NCI-H82 (cell line): ENCODE measurements at regions not wholly inside any gene's neighbourhood (a gene's known extent, or its start where the extent isn't known, plus 50 kb on each side); places are given as distances from the start of the nearest gene placed in this dataset.
"Not testable (repeated sequence)": the region's sequence is repeated elsewhere in the genome, so short reads cannot be mapped to it uniquely, and the experiment has no call there.

ENCODE experiments used
- DNase-seq: peaks from one replicate; lab custom pipeline; 2025; lab: John Stamatoyannopoulos, UW

DNA sequence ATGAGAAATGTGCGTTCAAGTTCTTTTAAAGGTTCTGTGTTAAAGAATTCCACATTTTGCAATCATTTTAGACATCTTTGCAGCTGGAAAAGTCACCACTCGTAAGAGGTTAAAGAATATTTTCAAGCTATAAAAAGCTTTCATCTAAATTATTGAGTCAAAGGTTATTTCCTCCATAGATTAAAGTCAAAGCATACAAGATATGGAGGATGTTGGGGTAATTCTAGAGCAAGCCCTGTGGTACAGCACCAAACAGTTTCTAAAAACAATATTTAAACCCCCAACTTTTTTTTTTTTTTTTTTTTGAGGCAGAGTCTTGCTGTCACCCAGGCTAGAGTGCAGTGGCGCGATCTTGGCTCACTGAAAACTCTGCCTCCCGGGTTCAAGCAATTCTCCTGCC, 1299.8 kb upstream of the TMEM132C start:
- no peak for DNase-seq

DNA sequence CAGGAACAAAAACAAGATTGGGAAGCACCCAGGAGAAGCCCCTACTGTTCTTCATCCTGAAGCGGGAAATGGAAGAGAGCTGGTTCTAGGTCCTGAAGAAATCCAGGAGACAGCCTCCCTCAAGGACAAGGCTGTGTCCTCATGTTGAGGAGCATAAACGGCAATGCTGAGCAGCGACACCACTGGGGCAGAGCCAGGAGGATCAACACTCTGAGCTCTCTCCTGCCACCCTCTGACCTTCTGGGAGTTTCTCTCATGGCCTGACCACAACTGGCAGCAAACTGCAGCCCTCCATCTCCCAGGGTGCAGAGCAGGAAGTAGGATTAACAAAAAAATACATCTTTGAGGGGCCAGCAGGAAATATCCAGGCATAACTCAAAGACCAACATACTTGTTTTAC, 1292.2 kb upstream of the TMEM132C start:
- DNase-seq, result peak; percentile 35

DNA sequence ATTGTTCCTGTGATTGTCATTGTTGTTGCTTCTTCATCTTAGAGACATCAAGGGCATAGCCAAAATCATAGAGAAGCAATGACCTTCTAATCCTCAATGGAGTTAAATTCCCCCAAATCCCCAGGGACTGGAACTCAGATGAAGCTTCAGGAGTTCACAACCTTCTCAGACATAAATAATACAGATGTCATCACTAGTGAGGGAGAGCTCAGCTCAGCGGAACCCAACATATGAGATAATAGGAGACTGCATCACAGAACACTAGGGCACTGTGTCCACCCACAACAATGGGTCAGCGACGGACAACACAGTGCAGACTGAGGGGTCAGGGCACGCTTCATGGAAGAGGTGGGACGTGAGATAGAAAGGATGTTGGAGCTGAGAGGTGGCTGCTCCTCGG, 1290.4 kb upstream of the TMEM132C start:
- peak; percentile 10 for DNase-seq

DNA sequence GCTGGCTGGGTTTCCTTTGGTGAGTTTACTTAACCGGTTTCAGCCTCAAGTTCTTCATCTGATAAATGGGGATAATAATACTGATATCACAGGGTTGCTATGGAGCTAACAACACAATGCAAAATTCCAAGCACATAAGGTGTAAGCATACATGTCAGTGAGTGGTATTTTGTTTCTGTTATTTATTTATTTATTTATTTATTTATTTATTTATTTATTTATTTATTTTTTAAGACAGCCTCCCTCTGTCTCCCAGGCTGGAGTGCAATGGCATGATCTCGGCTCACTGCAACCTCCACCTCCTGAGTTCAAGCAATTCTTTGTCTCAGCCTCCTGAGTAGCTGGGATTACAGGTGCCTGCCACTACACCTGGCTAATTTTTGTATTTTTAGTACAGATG, 1287.4 kb upstream of the TMEM132C start:
- DNase-seq, result not testable (repeated sequence)

DNA sequence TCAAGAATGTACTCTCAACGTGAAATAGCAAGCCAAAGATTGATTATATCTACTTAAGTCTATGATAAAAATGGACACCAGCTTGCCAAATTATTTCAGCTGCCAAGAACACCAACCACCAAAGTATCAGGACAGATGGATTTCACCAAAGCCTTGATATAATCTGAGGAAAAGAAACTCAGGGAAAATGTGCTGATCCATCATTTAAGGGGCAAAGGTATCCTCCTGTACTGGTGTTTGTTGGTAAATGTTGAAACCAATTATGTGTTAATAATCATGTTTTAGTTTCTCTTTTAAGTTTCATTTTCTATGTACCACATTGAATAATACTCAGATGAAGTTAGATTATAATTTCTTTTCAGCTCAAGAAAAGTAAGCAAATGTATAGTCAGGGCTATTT, 1284.3 kb upstream of the TMEM132C start:
- DNase-seq, result no peak

DNA sequence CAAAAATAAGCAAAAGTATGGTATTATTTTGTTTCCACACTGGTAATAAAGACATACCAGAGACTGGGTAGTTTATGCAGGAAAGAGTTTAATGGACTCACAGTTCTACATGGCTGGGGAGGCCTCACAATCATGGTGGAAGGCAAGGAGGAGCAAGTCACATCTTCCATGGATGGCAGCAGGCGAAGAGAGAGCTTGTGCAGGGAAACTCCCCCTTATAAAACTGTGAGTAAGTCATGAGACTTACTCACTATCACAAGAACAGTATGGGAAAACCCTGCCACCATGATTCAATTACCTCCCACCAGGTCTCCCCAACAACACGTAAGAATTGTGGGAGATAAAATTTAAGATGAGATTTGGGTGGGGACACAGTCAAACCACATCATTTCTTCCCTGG, 1283.2 kb upstream of the TMEM132C start:
- not testable (repeated sequence) for DNase-seq

DNA sequence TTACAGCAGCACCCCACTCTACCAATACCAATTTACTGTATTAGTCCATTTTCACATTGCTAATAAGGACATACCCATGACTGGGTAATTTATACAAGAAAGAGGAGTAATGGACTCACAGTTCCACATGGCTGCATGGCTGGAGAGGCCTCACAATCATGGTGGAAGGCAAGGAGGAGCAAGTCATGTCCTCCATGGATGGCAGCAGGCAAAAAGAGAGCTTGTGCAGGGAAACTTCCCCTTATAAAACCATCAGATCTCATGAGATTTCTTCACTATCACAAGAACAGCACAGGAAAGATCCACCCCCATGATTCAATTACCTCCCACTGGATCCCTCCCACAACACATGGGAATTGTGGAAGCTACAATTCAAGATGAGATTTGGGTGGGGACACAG, 1281.3 kb upstream of the TMEM132C start:
- not testable (repeated sequence) for DNase-seq

DNA sequence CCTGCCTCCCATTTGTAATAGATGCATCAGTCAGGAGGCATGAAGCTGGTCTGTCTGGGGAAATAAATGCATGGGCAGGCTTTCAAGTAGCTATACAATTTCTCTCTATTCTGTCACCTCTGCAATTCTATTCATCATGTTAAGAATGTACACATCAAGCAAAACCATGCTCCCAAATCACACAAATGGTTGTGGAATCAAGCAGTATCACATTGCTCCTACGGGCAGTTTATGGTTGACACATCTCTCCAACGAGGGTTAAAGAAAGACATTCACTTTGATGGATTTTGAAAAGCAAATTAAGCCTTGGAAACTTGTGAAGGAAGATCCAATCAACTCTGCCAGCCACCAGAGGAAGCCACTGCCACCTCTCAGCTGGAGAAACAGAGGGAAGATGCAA, 1277.4 kb upstream of the TMEM132C start:
- DNase-seq, result no peak

DNA sequence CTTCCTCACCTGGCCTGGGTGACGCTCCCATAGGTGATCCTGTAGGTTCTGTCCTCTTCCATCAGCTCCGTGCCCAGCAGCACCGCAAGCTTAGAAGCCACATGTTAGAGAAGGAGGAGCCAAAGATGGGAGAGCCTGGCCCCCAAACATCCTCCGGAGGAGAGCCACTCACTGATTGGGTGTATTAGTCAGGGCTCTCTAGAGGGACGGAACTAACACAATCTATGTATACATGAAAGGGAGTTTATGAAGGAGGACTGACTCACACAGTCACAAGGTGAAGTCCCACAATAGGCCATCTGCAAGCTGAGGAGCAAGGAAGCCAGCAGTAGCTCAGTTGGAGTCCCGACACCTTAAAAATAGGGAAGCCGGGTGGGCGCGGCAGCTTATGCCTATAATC, 1273.1 kb upstream of the TMEM132C start:
- DNase-seq, result no peak

DNA sequence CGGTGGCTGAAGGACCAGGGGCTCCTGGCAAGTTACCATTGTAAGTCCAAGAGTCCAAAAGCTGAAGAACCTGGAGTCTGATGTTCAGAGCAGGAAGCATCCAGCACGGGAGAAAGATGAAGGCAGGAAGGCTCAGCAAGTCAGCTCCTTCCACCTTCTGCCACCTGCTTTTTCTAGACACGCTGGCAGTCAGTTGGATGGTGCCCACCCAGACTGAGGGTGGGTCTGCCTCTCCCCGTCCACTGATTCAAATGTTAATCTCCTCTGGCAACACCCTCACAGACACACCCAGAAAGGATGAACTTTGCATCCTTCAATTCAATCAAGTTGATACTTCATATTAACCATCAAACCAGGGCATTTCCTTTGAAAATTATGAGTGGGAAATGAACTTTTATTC, 1272.4 kb upstream of the TMEM132C start:
- no peak for DNase-seq

DNA sequence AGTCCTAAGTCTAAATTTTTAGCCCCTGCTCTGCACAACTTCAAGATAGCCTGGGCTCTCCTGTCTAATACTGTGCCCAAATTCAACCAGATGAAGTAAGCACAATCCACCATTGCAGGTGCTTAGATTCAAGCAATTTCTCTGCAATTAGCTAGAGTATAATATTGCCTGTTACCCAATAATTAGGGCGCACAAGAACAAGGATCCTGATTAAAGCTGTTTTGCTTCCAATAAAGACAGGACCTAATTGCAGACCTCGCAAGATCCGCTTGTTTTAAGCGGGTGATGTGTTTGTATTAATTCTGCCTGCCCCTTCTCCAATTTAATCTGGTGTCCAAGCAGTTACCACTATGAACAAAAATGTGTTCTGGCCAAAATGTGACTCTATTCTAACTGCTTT, 1268.9 kb upstream of the TMEM132C start:
- no peak for DNase-seq

DNA sequence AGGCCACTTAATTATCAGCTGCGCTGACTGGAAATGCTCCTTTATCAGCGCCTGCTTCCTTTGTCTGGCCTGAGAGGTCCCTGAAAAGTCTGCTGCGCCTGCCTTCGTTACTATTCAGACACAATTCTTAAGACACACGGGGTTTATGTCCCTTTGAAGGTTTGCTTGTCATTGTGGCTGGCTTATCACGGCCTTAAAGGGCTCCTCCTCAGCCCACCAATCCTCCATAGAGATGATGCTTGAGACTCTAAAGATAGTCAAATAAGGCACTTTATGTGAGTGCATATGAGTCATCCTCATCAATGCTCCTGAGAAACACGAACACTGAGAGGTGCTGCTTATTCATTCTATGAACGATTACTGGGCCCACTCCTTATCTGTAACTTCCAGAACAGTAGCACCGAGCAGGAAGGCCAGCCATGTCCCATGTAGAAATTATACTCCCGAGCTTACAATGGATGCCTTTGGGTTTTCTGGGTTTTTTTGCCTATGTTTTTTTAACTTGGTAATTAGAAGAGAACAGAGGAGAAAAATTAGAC, 1268.2 kb upstream of the TMEM132C start:
- DNase-seq, result no peak

DNA sequence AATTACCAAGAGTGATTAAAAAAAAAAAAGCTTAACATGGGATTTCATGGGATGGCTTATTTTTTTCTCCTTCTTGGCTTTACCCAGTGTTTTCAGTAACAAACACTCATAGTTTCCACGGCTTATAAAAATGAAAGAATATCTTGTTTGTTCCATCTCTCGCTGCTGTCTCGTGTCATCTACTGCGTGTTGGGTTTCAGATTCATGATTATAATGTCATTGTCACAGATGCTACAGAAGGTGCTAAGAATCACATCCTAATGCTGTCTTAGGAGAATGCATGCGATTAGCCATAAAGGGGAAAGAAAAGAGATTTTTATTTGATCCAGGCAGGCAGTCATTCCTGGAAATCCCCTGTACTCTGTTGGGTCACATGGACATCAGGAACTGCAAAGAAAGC, 1267.6 kb upstream of the TMEM132C start:
- no peak for DNase-seq

DNA sequence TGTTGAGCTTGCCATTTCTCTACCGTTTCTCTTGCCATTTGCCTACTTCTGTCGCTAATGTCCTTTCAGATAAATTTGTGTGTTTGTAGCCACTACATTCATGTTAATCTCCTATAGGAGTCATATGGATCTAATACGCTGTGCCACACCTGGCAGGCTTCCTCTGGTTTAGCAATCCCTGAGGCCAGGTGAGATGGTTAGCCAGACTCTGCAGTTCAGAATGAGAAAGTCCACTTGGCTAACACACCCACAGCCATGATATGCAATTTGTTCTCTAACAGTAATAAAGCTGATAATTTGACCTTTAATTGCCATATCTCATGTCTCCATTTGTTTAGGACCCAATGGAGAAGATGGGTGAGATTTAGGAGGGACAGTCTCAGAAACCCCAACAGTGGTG, 1261.6 kb upstream of the TMEM132C start:
- no peak for DNase-seq

DNA sequence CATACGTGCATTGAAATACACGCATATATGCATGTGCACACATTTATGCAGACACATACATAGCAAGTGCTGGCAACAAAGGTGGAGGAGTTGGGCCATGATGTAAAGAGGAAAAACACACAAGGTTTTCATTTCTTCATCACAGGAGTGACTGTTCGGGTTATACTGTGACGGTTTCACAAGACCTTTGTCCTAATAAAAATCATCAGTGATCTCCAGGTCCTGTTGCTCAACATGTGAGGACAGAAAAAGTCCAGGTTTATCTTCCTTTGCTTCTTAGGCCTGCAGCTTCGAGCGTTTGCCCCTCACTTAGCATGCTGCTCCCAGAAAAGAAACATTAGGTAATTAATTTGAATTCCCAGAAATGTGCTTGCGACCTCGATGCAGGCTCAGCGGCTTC, 1260.0 kb upstream of the TMEM132C start:
- DNase-seq, result no peak

DNA sequence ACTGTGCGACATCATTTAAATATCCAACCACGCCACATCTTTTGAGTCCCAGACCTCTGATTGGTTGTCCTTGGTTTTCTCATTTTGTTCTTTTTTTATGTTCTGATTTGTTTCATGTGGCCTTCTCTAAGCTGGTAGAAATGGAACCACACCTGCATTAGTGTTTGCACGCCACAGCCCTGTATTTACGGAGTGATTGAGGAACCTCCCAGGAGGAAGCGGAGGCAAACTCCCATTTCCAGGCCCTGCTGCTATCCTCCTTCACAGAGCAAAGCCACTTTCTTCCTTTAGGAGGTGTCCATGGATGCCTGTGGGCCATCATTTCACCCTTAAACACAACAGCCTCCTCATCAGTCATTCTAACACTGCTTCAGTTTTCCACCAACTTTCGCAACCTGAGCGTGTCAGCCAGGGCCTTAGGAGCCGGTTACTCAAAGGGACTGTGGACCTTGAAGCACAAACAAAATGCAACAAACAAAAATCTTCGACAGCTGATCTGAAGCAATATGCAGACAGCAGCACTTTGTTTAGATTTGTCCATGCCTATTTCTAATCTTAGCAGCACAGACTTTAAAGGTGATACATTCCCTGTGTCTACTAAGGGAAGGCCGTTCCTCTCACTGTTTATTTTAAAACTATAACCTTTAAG, 1258.1 kb upstream of the TMEM132C start:
- DNase-seq, result no peak

DNA sequence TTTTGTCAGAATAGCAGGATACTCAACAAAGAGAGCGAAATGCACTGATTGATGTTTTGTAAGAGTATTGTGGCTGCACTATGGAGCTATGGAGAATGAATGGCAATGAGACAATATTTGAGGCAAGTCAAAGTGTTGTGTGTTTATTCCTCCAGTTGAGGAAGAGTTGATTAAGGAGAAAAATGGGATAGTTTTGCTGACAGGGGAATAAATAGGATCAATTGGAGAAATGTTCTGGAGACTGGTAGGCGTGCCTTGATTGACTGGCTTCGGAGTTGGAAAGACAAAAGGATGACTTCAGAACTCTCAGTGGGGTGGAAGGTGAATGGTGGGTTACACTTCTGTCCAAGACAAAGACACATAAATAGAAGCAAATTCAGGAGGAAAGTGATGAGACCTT, 1254.9 kb upstream of the TMEM132C start:
- no peak for DNase-seq

DNA sequence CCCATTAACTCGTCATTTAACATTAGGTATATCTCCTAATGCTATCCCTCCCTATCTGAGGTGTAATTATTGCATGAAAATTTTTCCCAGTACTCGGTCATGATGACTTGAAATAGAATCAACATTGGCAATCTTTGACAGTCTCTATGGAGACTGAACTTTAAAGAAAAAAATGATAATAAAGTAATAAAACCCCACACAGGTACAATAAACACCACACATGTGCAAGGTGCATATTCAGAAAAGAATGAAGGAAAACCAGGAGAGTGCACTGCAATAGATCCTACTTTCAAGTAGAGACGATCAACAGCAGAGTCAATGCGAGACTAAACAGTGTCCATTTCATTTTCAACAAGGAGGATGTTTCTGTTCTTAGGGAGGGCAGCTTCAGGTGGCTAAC, 1253.8 kb upstream of the TMEM132C start:
- DNase-seq, result no peak

DNA sequence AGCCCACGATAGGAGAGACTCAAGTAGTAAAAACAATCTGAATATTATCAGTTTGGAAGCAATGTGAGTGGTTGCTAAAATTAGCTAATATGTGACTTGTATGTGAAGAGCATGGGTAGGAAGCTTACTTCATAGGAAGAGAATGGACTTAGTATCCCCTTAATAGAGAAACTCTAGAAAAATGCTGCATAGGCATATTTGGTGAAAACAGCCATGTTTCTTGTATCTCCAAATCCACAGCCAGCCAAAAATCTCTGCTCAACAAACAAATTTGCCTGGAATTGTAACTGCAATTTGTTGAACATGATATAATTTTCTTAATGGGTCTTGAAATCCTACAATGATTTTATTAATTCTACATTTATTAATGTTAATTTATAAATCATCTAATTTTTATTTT, 1252.9 kb upstream of the TMEM132C start:
- DNase-seq, result no peak

DNA sequence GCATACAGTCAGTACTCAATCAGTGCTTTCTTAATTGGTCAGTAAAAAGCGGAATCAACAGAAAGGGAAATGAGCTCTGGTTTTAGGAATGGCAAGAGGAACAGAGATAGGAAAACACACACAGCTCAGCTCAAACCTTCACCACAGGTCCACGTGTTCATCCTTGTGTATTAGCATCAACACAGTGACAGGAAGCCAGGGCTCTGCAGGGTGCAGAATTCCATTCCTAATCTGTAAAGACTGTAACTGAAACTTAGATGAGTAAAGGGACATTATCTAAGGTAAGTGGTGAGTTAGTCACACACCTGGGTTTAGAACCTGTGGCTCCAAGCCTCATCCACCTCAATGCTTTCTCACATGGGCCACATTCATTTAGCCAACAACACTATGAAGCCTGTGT, 1242.2 kb upstream of the TMEM132C start:
- DNase-seq, result no peak

DNA sequence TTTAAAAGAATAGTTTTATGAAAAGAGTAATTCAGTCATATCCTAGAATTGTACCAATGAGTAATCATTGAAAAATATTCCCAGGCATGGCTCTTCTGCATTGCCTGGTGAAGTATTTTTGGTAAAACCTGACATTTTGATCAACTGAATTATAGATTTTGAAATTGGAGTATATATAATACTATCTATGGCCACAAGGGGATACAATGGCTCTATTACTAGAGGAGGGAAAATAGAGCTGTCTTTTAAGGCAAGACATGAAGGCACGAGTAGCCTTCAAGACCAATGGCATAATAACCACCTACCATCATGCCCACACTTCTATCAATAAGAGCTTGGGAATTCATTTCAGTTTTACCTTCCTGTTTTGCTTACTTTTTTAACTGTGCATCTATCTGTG, 1241.4 kb upstream of the TMEM132C start:
- DNase-seq, result no peak

DNA sequence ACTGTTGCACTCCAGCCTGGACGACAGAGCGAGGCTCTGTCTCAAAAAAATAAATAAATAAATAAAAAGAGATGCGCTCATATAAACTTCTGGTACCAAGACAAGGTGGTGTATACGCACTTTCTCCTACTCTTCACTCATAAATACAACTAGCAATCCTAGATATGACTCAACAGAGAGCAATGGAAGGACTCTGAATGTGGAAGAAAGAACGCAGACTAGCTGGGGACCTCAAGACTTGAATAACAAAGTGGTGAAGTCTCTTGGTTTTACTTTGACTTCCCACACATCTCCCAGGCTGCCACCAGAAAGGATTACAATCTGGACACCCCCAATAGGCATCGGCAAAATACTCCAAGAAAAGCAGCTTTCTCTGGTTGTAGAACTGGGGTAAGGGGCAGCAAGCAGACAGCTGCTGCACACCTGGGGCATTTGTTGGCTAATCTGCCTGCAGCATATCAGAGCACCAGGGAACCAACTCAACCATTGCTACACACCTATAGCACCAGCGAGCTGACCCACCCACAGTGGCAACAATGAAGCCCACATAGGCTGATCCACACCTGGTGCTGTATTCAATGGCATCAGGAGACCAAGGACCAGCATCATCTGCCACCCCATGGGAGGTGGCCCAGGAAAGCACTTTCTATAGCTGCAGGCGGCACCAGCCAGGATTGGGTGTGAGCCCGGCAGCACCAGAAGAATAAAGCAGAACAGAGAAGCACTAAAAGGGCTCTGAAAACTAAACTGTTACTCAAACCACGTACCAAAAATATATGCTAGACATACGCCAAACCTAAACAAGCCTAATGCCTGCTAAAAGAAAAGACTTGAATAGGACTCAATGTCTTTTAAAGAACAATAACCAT, 1231.7 kb upstream of the TMEM132C start:
- DNase-seq, result no peak

DNA sequence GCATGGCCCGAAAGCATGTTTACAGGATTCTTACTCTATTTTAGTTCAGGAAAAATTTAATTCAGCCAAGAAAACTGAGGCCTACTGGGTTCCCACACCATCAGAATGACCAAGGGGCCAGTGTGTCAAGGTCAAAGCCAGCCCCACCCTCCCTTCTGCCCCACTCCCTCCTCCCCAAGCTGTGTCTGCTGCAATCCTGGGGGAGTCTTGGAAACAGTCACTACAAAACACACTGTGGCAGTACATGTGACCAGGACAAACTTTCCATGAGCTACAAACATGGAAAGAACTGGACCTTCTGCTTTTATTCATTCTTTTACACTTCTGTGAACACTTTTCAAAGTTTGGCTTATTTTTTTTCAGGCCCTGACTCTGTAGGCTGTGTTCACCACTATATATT, 1228.8 kb upstream of the TMEM132C start:
- no peak for DNase-seq
